ENCODE measurements at regions not wholly inside any gene's neighbourhood (a gene's known extent, or its start where the extent isn't known, plus 50 kb on each side); places are given as distances from the start of the nearest gene placed in this dataset.

DNA sequence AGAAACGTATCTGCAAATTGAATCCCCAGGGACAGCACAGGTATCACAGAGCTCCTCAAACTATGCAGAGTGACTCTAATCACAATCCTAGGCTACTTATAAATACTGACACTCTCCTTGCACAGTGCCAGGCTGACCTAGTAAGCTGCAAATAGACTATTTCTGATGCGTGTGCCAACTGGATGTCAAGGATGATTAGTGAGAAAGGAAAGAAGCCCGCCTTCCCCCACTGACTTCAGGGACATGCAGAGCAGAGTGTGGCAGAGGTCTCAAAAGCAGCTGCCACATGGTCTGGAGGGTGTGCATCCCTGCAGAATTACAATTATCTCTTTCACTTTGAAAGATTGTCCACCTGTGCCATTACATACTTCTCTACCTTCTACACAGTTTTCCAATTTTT is 235.6 kb downstream of the CPS1 start (continued):
- TF ChIP-seq, protein P1, sequence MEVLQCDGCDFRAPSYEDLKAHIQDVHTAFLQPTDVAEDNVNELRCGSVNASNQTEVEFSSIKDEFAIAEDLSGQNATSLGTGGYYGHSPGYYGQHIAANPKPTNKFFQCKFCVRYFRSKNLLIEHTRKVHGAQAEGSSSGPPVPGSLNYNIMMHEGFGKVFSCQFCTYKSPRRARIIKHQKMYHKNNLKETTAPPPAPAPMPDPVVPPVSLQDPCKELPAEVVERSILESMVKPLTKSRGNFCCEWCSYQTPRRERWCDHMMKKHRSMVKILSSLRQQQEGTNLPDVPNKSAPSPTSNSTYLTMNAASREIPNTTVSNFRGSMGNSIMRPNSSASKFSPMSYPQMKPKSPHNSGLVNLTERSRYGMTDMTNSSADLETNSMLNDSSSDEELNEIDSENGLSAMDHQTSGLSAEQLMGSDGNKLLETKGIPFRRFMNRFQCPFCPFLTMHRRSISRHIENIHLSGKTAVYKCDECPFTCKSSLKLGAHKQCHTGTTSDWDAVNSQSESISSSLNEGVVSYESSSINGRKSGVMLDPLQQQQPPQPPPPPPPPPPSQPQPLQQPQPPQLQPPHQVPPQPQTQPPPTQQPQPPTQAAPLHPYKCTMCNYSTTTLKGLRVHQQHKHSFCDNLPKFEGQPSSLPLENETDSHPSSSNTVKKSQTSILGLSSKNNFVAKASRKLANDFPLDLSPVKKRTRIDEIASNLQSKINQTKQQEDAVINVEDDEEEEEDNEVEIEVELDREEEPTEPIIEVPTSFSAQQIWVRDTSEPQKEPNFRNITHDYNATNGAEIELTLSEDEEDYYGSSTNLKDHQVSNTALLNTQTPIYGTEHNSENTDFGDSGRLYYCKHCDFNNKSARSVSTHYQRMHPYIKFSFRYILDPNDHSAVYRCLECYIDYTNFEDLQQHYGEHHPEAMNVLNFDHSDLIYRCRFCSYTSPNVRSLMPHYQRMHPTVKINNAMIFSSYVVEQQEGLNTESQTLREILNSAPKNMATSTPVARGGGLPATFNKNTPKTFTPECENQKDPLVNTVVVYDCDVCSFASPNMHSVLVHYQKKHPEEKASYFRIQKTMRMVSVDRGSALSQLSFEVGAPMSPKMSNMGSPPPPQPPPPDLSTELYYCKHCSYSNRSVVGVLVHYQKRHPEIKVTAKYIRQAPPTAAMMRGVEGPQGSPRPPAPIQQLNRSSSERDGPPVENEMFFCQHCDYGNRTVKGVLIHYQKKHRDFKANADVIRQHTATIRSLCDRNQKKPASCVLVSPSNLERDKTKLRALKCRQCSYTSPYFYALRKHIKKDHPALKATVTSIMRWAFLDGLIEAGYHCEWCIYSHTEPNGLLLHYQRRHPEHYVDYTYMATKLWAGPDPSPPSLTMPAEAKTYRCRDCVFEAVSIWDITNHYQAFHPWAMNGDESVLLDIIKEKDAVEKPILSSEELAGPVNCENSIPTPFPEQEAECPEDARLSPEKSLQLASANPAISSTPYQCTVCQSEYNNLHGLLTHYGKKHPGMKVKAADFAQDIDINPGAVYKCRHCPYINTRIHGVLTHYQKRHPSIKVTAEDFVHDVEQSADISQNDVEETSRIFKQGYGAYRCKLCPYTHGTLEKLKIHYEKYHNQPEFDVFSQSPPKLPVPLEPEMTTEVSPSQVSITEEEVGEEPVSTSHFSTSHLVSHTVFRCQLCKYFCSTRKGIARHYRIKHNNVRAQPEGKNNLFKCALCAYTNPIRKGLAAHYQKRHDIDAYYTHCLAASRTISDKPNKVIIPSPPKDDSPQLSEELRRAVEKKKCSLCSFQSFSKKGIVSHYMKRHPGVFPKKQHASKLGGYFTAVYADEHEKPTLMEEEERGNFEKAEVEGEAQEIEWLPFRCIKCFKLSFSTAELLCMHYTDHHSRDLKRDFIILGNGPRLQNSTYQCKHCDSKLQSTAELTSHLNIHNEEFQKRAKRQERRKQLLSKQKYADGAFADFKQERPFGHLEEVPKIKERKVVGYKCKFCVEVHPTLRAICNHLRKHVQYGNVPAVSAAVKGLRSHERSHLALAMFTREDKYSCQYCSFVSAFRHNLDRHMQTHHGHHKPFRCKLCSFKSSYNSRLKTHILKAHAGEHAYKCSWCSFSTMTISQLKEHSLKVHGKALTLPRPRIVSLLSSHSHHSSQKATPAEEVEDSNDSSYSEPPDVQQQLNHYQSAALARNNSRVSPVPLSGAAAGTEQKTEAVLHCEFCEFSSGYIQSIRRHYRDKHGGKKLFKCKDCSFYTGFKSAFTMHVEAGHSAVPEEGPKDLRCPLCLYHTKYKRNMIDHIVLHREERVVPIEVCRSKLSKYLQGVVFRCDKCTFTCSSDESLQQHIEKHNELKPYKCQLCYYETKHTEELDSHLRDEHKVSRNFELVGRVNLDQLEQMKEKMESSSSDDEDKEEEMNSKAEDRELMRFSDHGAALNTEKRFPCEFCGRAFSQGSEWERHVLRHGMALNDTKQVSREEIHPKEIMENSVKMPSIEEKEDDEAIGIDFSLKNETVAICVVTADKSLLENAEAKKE (CRISPR knock-in tag; IDR thresholded peaks at IDR 0.05) = no peak
- TF ChIP-seq POLR2AphosphoS5 (IDR thresholded peaks at IDR 0.05; ENCODE audit: low read depth) (no peak), NANOG (IDR thresholded peaks at IDR 0.05; ENCODE audit: borderline replicate concordance) (no peak), ZNF114 (CRISPR knock-in tag; IDR thresholded peaks at IDR 0.05) (no peak)

DNA sequence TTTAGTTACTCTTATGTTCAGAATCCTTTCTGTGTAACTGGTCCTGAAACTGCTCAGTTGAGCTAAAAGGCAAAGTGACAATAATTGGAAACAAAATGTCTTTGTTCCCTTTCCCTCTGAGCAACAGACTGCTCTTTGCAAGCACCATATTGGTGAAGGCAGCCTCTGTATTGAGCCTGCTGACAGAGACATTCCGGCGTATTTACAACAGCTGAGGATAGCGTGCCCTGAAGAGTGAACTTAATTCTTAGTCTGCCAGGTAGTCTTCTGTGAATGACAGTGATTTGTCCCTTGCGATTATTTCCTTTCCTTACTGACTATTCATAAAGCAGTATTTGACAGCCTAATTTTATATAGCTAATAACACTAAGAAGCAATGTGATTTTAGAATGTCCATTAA is 239.1 kb downstream of the CPS1 start:
- Histone ChIP-seq H3F3A (replicated peaks; ENCODE audit: low read depth) (no peaks in the 10 kb centered on the region), H3K79me2 (replicated peaks; ENCODE audit: insufficient read depth) (no peaks in the 10 kb centered on the region), H3K27me3 (ENCODE audit: insufficient read depth) (no peaks in the 10 kb centered on the region), H2AFZ (no peak overlapping the region), H3K9me2 (ENCODE audit: insufficient read depth) (no peaks in the 10 kb centered on the region), H4K20me1 (replicated peaks; ENCODE audit: insufficient read depth) (no peaks in the 10 kb centered on the region), H3K4me3 (no peak overlapping the region), H3K27ac (ENCODE audit: low read depth) (no peak overlapping the region), H3K4me2 (no peak overlapping the region), H3K4me1 (ENCODE audit: insufficient read depth) (no peaks in the 10 kb centered on the region), H3K36me3 (ENCODE audit: insufficient read depth) (no peaks in the 10 kb centered on the region)
- ATAC-seq (no peak), DNase-seq (ENCODE audit: low spot score) (no peak)
- no peaks in the 10 kb centered on the region for H3K4me1 Mint-ChIP-seq
- TF ChIP-seq EZH2 (IDR thresholded peaks at IDR 0.05; ENCODE audit: low read depth, unreplicated experiment) = no peak
- no peaks in the 10 kb centered on the region for H3K36me3 Mint-ChIP-seq (ENCODE audit: low read depth)
- H3K9me3 Mint-ChIP-seq = no peaks in the 10 kb centered on the region
- H3K4me3 Mint-ChIP-seq = no peak overlapping the region
- no peaks in the 10 kb centered on the region for H3K27me3 Mint-ChIP-seq (ENCODE audit: insufficient read depth, low read depth, poor library complexity)
- H3K27ac Mint-ChIP-seq = no peak overlapping the region

DNA sequence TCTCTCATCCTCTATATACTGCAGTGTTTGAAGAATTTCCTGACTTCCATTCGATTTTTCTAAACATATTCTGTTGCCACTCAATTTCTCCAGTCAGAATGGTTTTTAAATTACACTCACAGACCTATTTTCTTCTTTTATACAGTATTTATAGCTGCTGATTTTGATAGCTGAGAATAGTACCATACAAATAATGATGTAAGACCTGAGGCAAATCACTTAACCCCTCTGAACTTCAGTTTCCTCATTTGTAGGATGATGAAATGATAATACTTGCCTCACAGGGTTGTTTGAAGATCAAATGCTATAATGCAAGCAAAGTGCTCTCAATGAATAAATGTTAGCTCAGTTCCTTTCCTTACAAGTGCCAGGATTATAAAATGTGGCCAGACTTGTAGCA is 241.8 kb downstream of the CPS1 start:
- H3K4me3 ChIP-seq = no peak overlapping the region
- no peak overlapping the region for H3K4me3 Mint-ChIP-seq
- no peak overlapping the region for H3K27ac Mint-ChIP-seq
- no peak for ATAC-seq
- no peaks in the 10 kb centered on the region for H3K36me3 Mint-ChIP-seq (ENCODE audit: low read depth)
- no peak for DNase-seq (ENCODE audit: low spot score)
- no peaks in the 10 kb centered on the region for H3K4me1 ChIP-seq (ENCODE audit: insufficient read depth)
- no peaks in the 10 kb centered on the region for H3K27me3 ChIP-seq (ENCODE audit: insufficient read depth)
- H3K4me1 Mint-ChIP-seq = no peaks in the 10 kb centered on the region
- H3K36me3 ChIP-seq (ENCODE audit: insufficient read depth) = no peaks in the 10 kb centered on the region
- H3K9me2 ChIP-seq (ENCODE audit: insufficient read depth) = no peaks in the 10 kb centered on the region
- H3K27ac ChIP-seq (ENCODE audit: low read depth) = no peak overlapping the region
- no peaks in the 10 kb centered on the region for H4K20me1 ChIP-seq (replicated peaks; ENCODE audit: insufficient read depth)
- H2AFZ ChIP-seq = no peak overlapping the region
- H3K27me3 Mint-ChIP-seq (ENCODE audit: insufficient read depth, low read depth, poor library complexity) = no peaks in the 10 kb centered on the region
- no peaks in the 10 kb centered on the region for H3F3A ChIP-seq (replicated peaks; ENCODE audit: low read depth)
- H3K79me2 ChIP-seq (replicated peaks; ENCODE audit: insufficient read depth) = no peaks in the 10 kb centered on the region
- H3K4me2 ChIP-seq = no peak overlapping the region
- no peaks in the 10 kb centered on the region for H3K9me3 Mint-ChIP-seq
- TF ChIP-seq JUNB (IDR thresholded peaks at IDR 0.05; ENCODE audit: unreplicated experiment) (no peak), NANOG (IDR thresholded peaks at IDR 0.05; ENCODE audit: borderline replicate concordance) (no peak), CREB1 (CRISPR knock-in tag; IDR thresholded peaks at IDR 0.05; ENCODE audit: low read depth) (no peak)
- TF ChIP-seq, protein P2, sequence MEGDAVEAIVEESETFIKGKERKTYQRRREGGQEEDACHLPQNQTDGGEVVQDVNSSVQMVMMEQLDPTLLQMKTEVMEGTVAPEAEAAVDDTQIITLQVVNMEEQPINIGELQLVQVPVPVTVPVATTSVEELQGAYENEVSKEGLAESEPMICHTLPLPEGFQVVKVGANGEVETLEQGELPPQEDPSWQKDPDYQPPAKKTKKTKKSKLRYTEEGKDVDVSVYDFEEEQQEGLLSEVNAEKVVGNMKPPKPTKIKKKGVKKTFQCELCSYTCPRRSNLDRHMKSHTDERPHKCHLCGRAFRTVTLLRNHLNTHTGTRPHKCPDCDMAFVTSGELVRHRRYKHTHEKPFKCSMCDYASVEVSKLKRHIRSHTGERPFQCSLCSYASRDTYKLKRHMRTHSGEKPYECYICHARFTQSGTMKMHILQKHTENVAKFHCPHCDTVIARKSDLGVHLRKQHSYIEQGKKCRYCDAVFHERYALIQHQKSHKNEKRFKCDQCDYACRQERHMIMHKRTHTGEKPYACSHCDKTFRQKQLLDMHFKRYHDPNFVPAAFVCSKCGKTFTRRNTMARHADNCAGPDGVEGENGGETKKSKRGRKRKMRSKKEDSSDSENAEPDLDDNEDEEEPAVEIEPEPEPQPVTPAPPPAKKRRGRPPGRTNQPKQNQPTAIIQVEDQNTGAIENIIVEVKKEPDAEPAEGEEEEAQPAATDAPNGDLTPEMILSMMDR (conservative IDR thresholded peaks at IDR 0.05; ENCODE audit: low read depth in 2 of 2) = no peak
- TF ChIP-seq, protein P3, sequence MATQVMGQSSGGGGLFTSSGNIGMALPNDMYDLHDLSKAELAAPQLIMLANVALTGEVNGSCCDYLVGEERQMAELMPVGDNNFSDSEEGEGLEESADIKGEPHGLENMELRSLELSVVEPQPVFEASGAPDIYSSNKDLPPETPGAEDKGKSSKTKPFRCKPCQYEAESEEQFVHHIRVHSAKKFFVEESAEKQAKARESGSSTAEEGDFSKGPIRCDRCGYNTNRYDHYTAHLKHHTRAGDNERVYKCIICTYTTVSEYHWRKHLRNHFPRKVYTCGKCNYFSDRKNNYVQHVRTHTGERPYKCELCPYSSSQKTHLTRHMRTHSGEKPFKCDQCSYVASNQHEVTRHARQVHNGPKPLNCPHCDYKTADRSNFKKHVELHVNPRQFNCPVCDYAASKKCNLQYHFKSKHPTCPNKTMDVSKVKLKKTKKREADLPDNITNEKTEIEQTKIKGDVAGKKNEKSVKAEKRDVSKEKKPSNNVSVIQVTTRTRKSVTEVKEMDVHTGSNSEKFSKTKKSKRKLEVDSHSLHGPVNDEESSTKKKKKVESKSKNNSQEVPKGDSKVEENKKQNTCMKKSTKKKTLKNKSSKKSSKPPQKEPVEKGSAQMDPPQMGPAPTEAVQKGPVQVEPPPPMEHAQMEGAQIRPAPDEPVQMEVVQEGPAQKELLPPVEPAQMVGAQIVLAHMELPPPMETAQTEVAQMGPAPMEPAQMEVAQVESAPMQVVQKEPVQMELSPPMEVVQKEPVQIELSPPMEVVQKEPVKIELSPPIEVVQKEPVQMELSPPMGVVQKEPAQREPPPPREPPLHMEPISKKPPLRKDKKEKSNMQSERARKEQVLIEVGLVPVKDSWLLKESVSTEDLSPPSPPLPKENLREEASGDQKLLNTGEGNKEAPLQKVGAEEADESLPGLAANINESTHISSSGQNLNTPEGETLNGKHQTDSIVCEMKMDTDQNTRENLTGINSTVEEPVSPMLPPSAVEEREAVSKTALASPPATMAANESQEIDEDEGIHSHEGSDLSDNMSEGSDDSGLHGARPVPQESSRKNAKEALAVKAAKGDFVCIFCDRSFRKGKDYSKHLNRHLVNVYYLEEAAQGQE (IDR thresholded peaks at IDR 0.05; ENCODE audit: unreplicated experiment) = no peak

Data from GM23338 (cell line).